ENCODE measurements at regions not wholly inside any gene's neighbourhood (a gene's known extent, or its start where the extent isn't known, plus 50 kb on each side); places are given as distances from the start of the nearest gene placed in this dataset.
"Not testable (repeated sequence)": the region's sequence is repeated elsewhere in the genome, so short reads cannot be mapped to it uniquely, and the experiment has no call there.

GRCh38 chr15:70576276-70576675, 187.1 kb downstream of the UACA start:
- DNase-seq = no peak

GRCh38 chr15:70575231-70576226, 187.8 kb downstream of the UACA start:
- DNase-seq = no peak

- not testable (repeated sequence) for DNase-seq
These were observed 189.0 kb downstream of the UACA start for GRCh38 chr15:70574325-70574724.

- no peak for DNase-seq
These were observed 190.1 kb downstream of the UACA start for GRCh38 chr15:70573121-70573850.

GRCh38 chr15:70569714-70570231, 193.6 kb downstream of the UACA start:
- DNase-seq = no peak

GRCh38 chr15:70569091-70569713, 194.2 kb downstream of the UACA start:
- DNase-seq = no peak

GRCh38 chr15:70566989-70567388, 196.4 kb downstream of the UACA start:
- DNase-seq = no peak

- no peak for DNase-seq
These were observed 197.1 kb downstream of the UACA start for GRCh38 chr15:70566047-70566835.

- DNase-seq = no peak
These were observed 199.7 kb downstream of the UACA start for GRCh38 chr15:70563561-70564095.

GRCh38 chr15:70562906-70563305, 200.5 kb downstream of the UACA start:
- no peak for DNase-seq

GRCh38 chr15:70561885-70562284, 201.5 kb downstream of the UACA start:
- DNase-seq = no peak

- DNase-seq = no peak
These were observed 202.6 kb downstream of the UACA start for GRCh38 chr15:70560617-70561328.

- no peak for DNase-seq
These were observed 203.8 kb downstream of the UACA start for GRCh38 chr15:70559265-70560239.

- no peak for DNase-seq
These were observed 204.7 kb downstream of the UACA start for GRCh38 chr15:70558406-70559264.

- DNase-seq = no peak
These were observed 205.7 kb downstream of the UACA start for GRCh38 chr15:70557521-70558258.

- no peak for DNase-seq
These were observed 206.6 kb downstream of the UACA start for GRCh38 chr15:70556779-70557178.

GRCh38 chr15:70556151-70556741, 207.1 kb downstream of the UACA start:
- DNase-seq = no peak

- no peak for DNase-seq
These were observed 207.6 kb downstream of the UACA start for GRCh38 chr15:70555713-70556112.

Data from NCI-H2081 treated with DMSO at 0.1 percent for 48 hours (cell line).